A549 (cell line): ENCODE measurements at regions not wholly inside any gene's neighbourhood (a gene's known extent, or its start where the extent isn't known, plus 50 kb on each side); places are given as distances from the start of the nearest gene placed in this dataset.

Experiments
- ATAC-seq, 2 experiments: fragments of 200-7000 bp in 1 of 2; fragments of >200 bp in 1 of 2; cut with Nextera tagmentation in 1 of 2; cut with Tn5 transposase in 1 of 2; 3 replicates each; pipeline versions ENCODE4 v1.8.0 to v1.9.1; 2018 to 2020; ENCODE audit warnings: mild to moderate bottlenecking in 1 of 2, moderate library complexity in 1 of 2
- CTCF ChIA-PET: fragments of 300-600 bp; sonication (Branson Sonifier 250); formaldehyde crosslinking; extraction: SDS; loops from one replicate; lab custom pipeline; 2021; ENCODE audit warnings: antibody characterized with exemption, inconsistent platforms; lab: Yijun Ruan, JAX
- POLR2A ChIA-PET: fragments of 350-600 bp; formaldehyde crosslinking; extraction: SDS; loops from one replicate; lab custom pipeline; 2021; ENCODE audit warnings: antibody characterized with exemption, inconsistent platforms; lab: Yijun Ruan, JAX
- DNase-seq, 2 experiments: peaks; one replicate each; pipeline versions ENCODE4 v3.0.0 to v3.0.0-alpha.2; 2011 to 2016; ENCODE audit warnings: low read depth in 1 of 2, low spot score in 1 of 2
- FAIRE-seq: peaks from 2 replicates; lab custom pipeline; 2011; peaks lifted over from hg19 to GRCh38; lab: Jason Lieb, UNC
- H3K27ac ChIP-seq, 2 experiments: fragments of >200 bp; sonication (Bioruptor Twin); formaldehyde crosslinking; 3 replicates each; pipeline ENCODE4 v1.5.1; 2016 to 2017
- H3K4me1 ChIP-seq: fragments of >200 bp; sonication (Bioruptor Twin); formaldehyde crosslinking; 3 replicates; pipeline ENCODE4 v1.6.1; 2016
- H3K4me2 ChIP-seq: fragments of >200 bp; sonication (Bioruptor Twin); formaldehyde crosslinking; 3 replicates; pipeline ENCODE4 v1.6.1; 2016
- H3K4me3 ChIP-seq: fragments of >200 bp; sonication (Bioruptor Twin); formaldehyde crosslinking; 3 replicates; pipeline ENCODE4 v1.5.1; 2016
- H3K9me3 ChIP-seq: fragments of >200 bp; sonication (Bioruptor Twin); formaldehyde crosslinking; 3 replicates; pipeline ENCODE4 v1.6.1; 2016
- EHF ChIP-seq: fragments of 250-450 bp; sonication (Bioruptor Pico); IDR thresholded peaks from 2 replicates; pipeline ENCODE4 v1.5.0; 2020; ENCODE audit warnings: mild to moderate bottlenecking
- ELK1 ChIP-seq: fragments of 150-350 bp; IDR thresholded peaks from 2 replicates; pipeline ENCODE4 v1.6.1; 2014; ENCODE audit warnings: low read depth, mild to moderate bottlenecking, low read length
- EP300 ChIP-seq, 2 experiments: fragments of >200 bp; sonication (Bioruptor Twin); formaldehyde crosslinking; IDR thresholded peaks; 2 replicates in 1 of 2; 3 replicates in 1 of 2; pipeline ENCODE4 v1.6.1; 2016 to 2017
- ESRRA ChIP-seq: fragments of 150-350 bp; IDR thresholded peaks from 2 replicates; pipeline ENCODE4 v1.6.1; 2014; ENCODE audit warnings: mild to moderate bottlenecking, low read length, borderline replicate concordance
- FOSL2 ChIP-seq, 2 experiments: fragments of 450-650 bp in 1 of 2; fragments of >200 bp in 1 of 2; sonication (Bioruptor Twin) in 1 of 2; formaldehyde crosslinking; IDR thresholded peaks; 2 replicates each; pipeline versions ENCODE4 v1.5.0 to v1.6.1; 2016 to 2020; ENCODE audit warnings: mild to moderate bottlenecking in 1 of 2, moderate library complexity in 1 of 2
- FOXS1 ChIP-seq: fragments of 250-450 bp; sonication (Bioruptor Pico); IDR thresholded peaks from 2 replicates; pipeline ENCODE4 v1.5.0; 2020; ENCODE audit warnings: mild to moderate bottlenecking, moderate library complexity
- GATA3 ChIP-seq: IDR thresholded peaks from 2 replicates; pipeline ENCODE4 v1.6.1; 2012; ENCODE audit warnings: borderline replicate concordance
- HOXB5 ChIP-seq: fragments of 250-450 bp; sonication (Bioruptor Pico); IDR thresholded peaks from 2 replicates; pipeline ENCODE4 v1.5.0; 2020; ENCODE audit warnings: mild to moderate bottlenecking, moderate library complexity
- JUN ChIP-seq, 2 experiments: fragments of >200 bp; sonication (Bioruptor Twin); formaldehyde crosslinking; IDR thresholded peaks; 2 replicates in 1 of 2; 3 replicates in 1 of 2; pipeline ENCODE4 v1.6.1; 2016 to 2017
- KDM1A ChIP-seq: fragments of 200-600 bp; sonication (generic); IDR thresholded peaks from 2 replicates; pipeline ENCODE4 v1.6.1; 2016; ENCODE audit warnings: low read depth, mild to moderate bottlenecking
- KDM5A ChIP-seq: fragments of 200-600 bp; sonication (generic); IDR thresholded peaks from 2 replicates; pipeline ENCODE4 v1.6.1; 2016; ENCODE audit warnings: antibody characterized with exemption, mild to moderate bottlenecking
- MAX ChIP-seq: IDR thresholded peaks from 2 replicates; pipeline ENCODE4 v1.6.1; 2012
- NFE2L2 ChIP-seq: fragments of 150-350 bp; conservative IDR thresholded peaks from 2 replicates; pipeline ENCODE4 v1.6.1; 2014; ENCODE audit warnings: low read length
- NPAS2 ChIP-seq: fragments of 250-450 bp; sonication (Bioruptor Pico); IDR thresholded peaks from 2 replicates; pipeline ENCODE4 v1.8.0; 2022; ENCODE audit warnings: mild to moderate bottlenecking, moderate library complexity, borderline replicate concordance
- NR3C1 ChIP-seq: fragments of >200 bp; sonication (Bioruptor Twin); formaldehyde crosslinking; IDR thresholded peaks from 3 replicates; pipeline ENCODE4 v1.6.1; 2017
- PBX3 ChIP-seq: IDR thresholded peaks from 2 replicates; pipeline ENCODE4 v1.6.1; 2012
- PHF8 ChIP-seq: fragments of 200-600 bp; sonication (generic); IDR thresholded peaks from 2 replicates; pipeline ENCODE4 v1.6.1; 2016; ENCODE audit warnings: low read depth, mild to moderate bottlenecking, antibody characterized with exemption, moderate library complexity, borderline replicate concordance
- POLR2A ChIP-seq: IDR thresholded peaks from 2 replicates; pipeline ENCODE4 v1.6.1; 2012; ENCODE audit warnings: mild to moderate bottlenecking, low read length
- RAD21 ChIP-seq, 2 experiments: fragments of >200 bp in 1 of 2; sonication (Bioruptor Twin) in 1 of 2; formaldehyde crosslinking in 1 of 2; IDR thresholded peaks in 1 of 2; conservative IDR thresholded peaks in 1 of 2; 2 replicates in 1 of 2; 3 replicates in 1 of 2; pipeline ENCODE4 v1.6.1; 2012 to 2018; ENCODE audit warnings: inconsistent platforms in 1 of 2
- RARB ChIP-seq: fragments of 250-450 bp; sonication (Bioruptor Pico); IDR thresholded peaks from 2 replicates; pipeline ENCODE4 v1.8.0; 2021; ENCODE audit warnings: mild to moderate bottlenecking, moderate library complexity
- REST ChIP-seq: fragments of 200-600 bp; sonication (generic); IDR thresholded peaks from 2 replicates; pipeline ENCODE4 v1.6.1; 2016; ENCODE audit warnings: antibody characterized with exemption, mild to moderate bottlenecking, moderate library complexity
- RNF2 ChIP-seq: fragments of 200-600 bp; sonication (generic); IDR thresholded peaks from 2 replicates; pipeline ENCODE4 v1.6.1; 2016; ENCODE audit warnings: low read depth, mild to moderate bottlenecking, antibody characterized with exemption, moderate library complexity, borderline replicate concordance
- SMC3 ChIP-seq: fragments of >200 bp; sonication (Bioruptor Twin); formaldehyde crosslinking; IDR thresholded peaks from 3 replicates; pipeline ENCODE4 v1.6.1; 2018; ENCODE audit warnings: inconsistent platforms
- SREBF2 ChIP-seq: fragments of 450-650 bp; IDR thresholded peaks from 2 replicates; pipeline ENCODE4 v1.6.1; 2014; ENCODE audit warnings: mild to moderate bottlenecking, moderate library complexity
- TFCP2L1 ChIP-seq: fragments of 250-450 bp; sonication (Bioruptor Pico); IDR thresholded peaks from 2 replicates; pipeline ENCODE4 v1.5.0; 2021; ENCODE audit warnings: mild to moderate bottlenecking
- USF2 ChIP-seq: fragments of 450-650 bp; IDR thresholded peaks from 2 replicates; pipeline ENCODE4 v1.6.1; 2014; ENCODE audit warnings: antibody characterized with exemption
- ZC3H11A ChIP-seq: fragments of 450-650 bp; IDR thresholded peaks from 2 replicates; pipeline ENCODE4 v1.6.1; 2014; ENCODE audit warnings: antibody characterized with exemption, mild to moderate bottlenecking
- ZFP36 ChIP-seq: fragments of 450-650 bp; IDR thresholded peaks from 2 replicates; pipeline ENCODE4 v1.6.1; 2014; ENCODE audit warnings: borderline replicate concordance; ENCODE audit not compliant: partially characterized antibody
- ZNF302 ChIP-seq: fragments of 250-450 bp; sonication (Bioruptor Pico); IDR thresholded peaks from 2 replicates; pipeline ENCODE4 v1.9.0; 2021; ENCODE audit warnings: inconsistent platforms, mild to moderate bottlenecking, moderate library complexity
- WGBS: methylation state at CpG from one replicate; pipeline ENCODE4 v1.1.6; 2017; ENCODE audit errors: missing lambda C conversion rate; 5-methylcytosine and 5-hydroxymethylcytosine counted together

GRCh38 chr13:34290661-34291060, 472.7 kb downstream of the RFC3 start:
- Histone ChIP-seq H3K4me3 (no peak overlapping the region), H3K27ac (0 out of 6 replicates have a peak overlapping the region, but pooled peaks of 1 of the 2 experiments have one; percentile 15), H3K4me1 (0 out of 3 replicates have a peak, but pooled peaks cover 2% of the 10 kb centered on the region), H3K9me3 (no peaks in the 10 kb centered on the region), H3K4me2 (no peak overlapping the region)
- no peak for ATAC-seq
- CTCF ChIA-PET: interaction anchor here (1.0 kb wide), 1 partner anchor 81 kb away, joined by 3 read pairs; no protein-coding TSS in a partner anchor
- no peak for FAIRE-seq
- no peak for DNase-seq
- TF ChIP-seq SREBF2: no peak
- TF ChIP-seq GATA3: no peak
- no peak for TF ChIP-seq KDM1A
- no peak for TF ChIP-seq ZFP36
- TF ChIP-seq ZNF302 (CRISPR knock-in tag): no peak
- no peak for TF ChIP-seq HOXB5 (CRISPR knock-in tag)
- TF ChIP-seq JUN (IDR thresholded peaks at IDR 0.05): no peak
- no peak for TF ChIP-seq USF2
- TF ChIP-seq ZC3H11A: no peak
- TF ChIP-seq RAD21 (conservative IDR thresholded peaks at IDR 0.05 in 1 of 2, IDR thresholded peaks at IDR 0.05 in 1 of 2): no peak
- TF ChIP-seq FOXS1: no peak
- no peak for TF ChIP-seq TFCP2L1 (CRISPR knock-in tag)
- TF ChIP-seq KDM5A: no peak
- TF ChIP-seq REST: no peak
- no peak for TF ChIP-seq EHF
- no peak for TF ChIP-seq RNF2
- POLR2A ChIA-PET: no interaction called here

- ATAC-seq: peak; percentile 59 to 78; a peak in 5 of 6 replicates
- ChIA-PET POLR2A (no interaction called here), CTCF (no interaction called here)
- Histone ChIP-seq H3K4me2 (peak overlapping the region; percentile 80), H3K27ac (peak overlapping the region; percentile 72 to 76), H3K4me1 (peaks cover 4% of the 10 kb centered on the region; the same call in 1 of the 3 replicates), H3K4me3 (no peak overlapping the region), H3K9me3 (no peaks in the 10 kb centered on the region)
- peak in 1 of 2 experiments; percentile 9 for DNase-seq
- WGBS: 29% methylated on average over 5 of the region's 5 CpGs
- no peak for TF ChIP-seq TFCP2L1 (CRISPR knock-in tag)
- no peak for TF ChIP-seq MAX
- TF ChIP-seq FOSL2 (IDR thresholded peaks at IDR 0.05): no peak
- no peak for TF ChIP-seq FOSL2 (CRISPR knock-in tag; IDR thresholded peaks at IDR 0.05)
- TF ChIP-seq EP300 (IDR thresholded peaks at IDR 0.05): no peak
- no peak for TF ChIP-seq PBX3
- no peak for TF ChIP-seq RARB (CRISPR knock-in tag)
- no peak for TF ChIP-seq GATA3
- TF ChIP-seq ZNF302 (CRISPR knock-in tag): no peak
- TF ChIP-seq SMC3: no peak
- TF ChIP-seq SREBF2: no peak
- TF ChIP-seq ESRRA: no peak
- no peak for TF ChIP-seq NFE2L2
- TF ChIP-seq NPAS2 (CRISPR knock-in tag): no peak
- no peak for TF ChIP-seq USF2
- no peak for TF ChIP-seq POLR2A
- TF ChIP-seq NR3C1: no peak
- TF ChIP-seq ELK1: no peak
- no peak for TF ChIP-seq PHF8
- no peak for FAIRE-seq
Observed at GRCh38 chr13:34294483-34295129, 476.7 kb downstream of the RFC3 start.
